ENCODE measurements at regions not wholly inside any gene's neighbourhood (a gene's known extent, or its start where the extent isn't known, plus 50 kb on each side); places are given as distances from the start of the nearest gene placed in this dataset.

GRCh38 chr20:1782181-1782580, 113.0 kb upstream of the SIRPA start:
- H3K4me3 ChIP-seq (ENCODE audit: low read length): no peak overlapping the region
- H3K4me1 ChIP-seq (ENCODE audit: low read length): peaks cover 24% of the 10 kb centered on the region
- H2AFZ ChIP-seq (ENCODE audit: low read depth, low read length): no peak overlapping the region
- H4K20me1 ChIP-seq (ENCODE audit: insufficient read depth, low read length): no peaks in the 10 kb centered on the region
- H3K4me2 ChIP-seq (ENCODE audit: low read length): no peak overlapping the region
- TF ChIP-seq EZH2phosphoT487 (IDR thresholded peaks at IDR 0.05; ENCODE audit: low read depth) (no peak), CTCF (IDR thresholded peaks at IDR 0.05; ENCODE audit: low read depth, low read length) (no peak)
- H3K9me3 ChIP-seq (ENCODE audit: insufficient read depth, low read length): no peaks in the 10 kb centered on the region
- H3K9ac ChIP-seq (ENCODE audit: low read length): no peak overlapping the region
- H3K27ac ChIP-seq (ENCODE audit: low read length): no peak overlapping the region
- no peaks in the 10 kb centered on the region for H3K79me2 ChIP-seq (ENCODE audit: low read length)
- H3K27me3 ChIP-seq (ENCODE audit: low read depth, low read length): peaks cover 34% of the 10 kb centered on the region
- no peaks in the 10 kb centered on the region for H3K36me3 ChIP-seq (replicated peaks; ENCODE audit: low read depth, low read length)

GRCh38 chr20:1779567-1779966, 115.6 kb upstream of the SIRPA start:
- TF ChIP-seq EZH2phosphoT487 (IDR thresholded peaks at IDR 0.05; ENCODE audit: low read depth) (no peak), CTCF (IDR thresholded peaks at IDR 0.05; ENCODE audit: low read depth, low read length) (no peak)
- Histone ChIP-seq H4K20me1 (ENCODE audit: insufficient read depth, low read length) (no peaks in the 10 kb centered on the region), H3K9ac (ENCODE audit: low read length) (no peak overlapping the region), H3K79me2 (ENCODE audit: low read length) (no peaks in the 10 kb centered on the region), H3K27ac (ENCODE audit: low read length) (no peak overlapping the region), H3K27me3 (ENCODE audit: low read depth, low read length) (peaks cover 23% of the 10 kb centered on the region), H3K4me2 (ENCODE audit: low read length) (no peak overlapping the region), H3K36me3 (replicated peaks; ENCODE audit: low read depth, low read length) (no peaks in the 10 kb centered on the region), H3K9me3 (ENCODE audit: insufficient read depth, low read length) (no peaks in the 10 kb centered on the region), H2AFZ (ENCODE audit: low read depth, low read length) (no peak overlapping the region), H3K4me3 (ENCODE audit: low read length) (no peak overlapping the region), H3K4me1 (ENCODE audit: low read length) (peaks cover 23% of the 10 kb centered on the region)

GRCh38 chr20:1778338-1778737, 116.9 kb upstream of the SIRPA start:
- Histone ChIP-seq H3K9me3 (ENCODE audit: insufficient read depth, low read length) (no peaks in the 10 kb centered on the region), H3K79me2 (ENCODE audit: low read length) (no peaks in the 10 kb centered on the region), H3K4me3 (ENCODE audit: low read length) (no peak overlapping the region), H3K4me1 (ENCODE audit: low read length) (peaks cover 18% of the 10 kb centered on the region), H3K4me2 (ENCODE audit: low read length) (no peak overlapping the region), H3K27ac (ENCODE audit: low read length) (no peak overlapping the region), H2AFZ (ENCODE audit: low read depth, low read length) (no peak overlapping the region), H3K9ac (ENCODE audit: low read length) (no peak overlapping the region), H3K36me3 (replicated peaks; ENCODE audit: low read depth, low read length) (no peaks in the 10 kb centered on the region), H3K27me3 (ENCODE audit: low read depth, low read length) (peaks cover 18% of the 10 kb centered on the region), H4K20me1 (ENCODE audit: insufficient read depth, low read length) (no peaks in the 10 kb centered on the region)
- TF ChIP-seq CTCF (IDR thresholded peaks at IDR 0.05; ENCODE audit: low read depth, low read length): no peak
- TF ChIP-seq EZH2phosphoT487 (IDR thresholded peaks at IDR 0.05; ENCODE audit: low read depth): no peak

- Histone ChIP-seq H3K4me2 (ENCODE audit: low read length) (peak overlapping the region; percentile 90), H3K27me3 (ENCODE audit: low read depth, low read length) (peaks cover 18% of the 10 kb centered on the region), H3K9ac (ENCODE audit: low read length) (0 out of 2 replicates have a peak overlapping the region, but pooled peaks have one; percentile 16), H3K4me1 (ENCODE audit: low read length) (peaks cover 11% of the 10 kb centered on the region), H3K36me3 (replicated peaks; ENCODE audit: low read depth, low read length) (no peaks in the 10 kb centered on the region), H3K79me2 (ENCODE audit: low read length) (no peaks in the 10 kb centered on the region), H4K20me1 (ENCODE audit: insufficient read depth, low read length) (no peaks in the 10 kb centered on the region), H2AFZ (ENCODE audit: low read depth, low read length) (no peak overlapping the region), H3K27ac (ENCODE audit: low read length) (no peak overlapping the region), H3K4me3 (ENCODE audit: low read length) (peak overlapping the region; percentile 80), H3K9me3 (ENCODE audit: insufficient read depth, low read length) (no peaks in the 10 kb centered on the region)
- TF ChIP-seq CTCF (IDR thresholded peaks at IDR 0.05; ENCODE audit: low read depth, low read length) (no peak), EZH2phosphoT487 (IDR thresholded peaks at IDR 0.05; ENCODE audit: low read depth) (no peak)
Observed at GRCh38 chr20:1777476-1777820, 117.8 kb upstream of the SIRPA start.
